ENCODE measurements at regions not wholly inside any gene's neighbourhood (a gene's known extent, or its start where the extent isn't known, plus 50 kb on each side); places are given as distances from the start of the nearest gene placed in this dataset.

DNA sequence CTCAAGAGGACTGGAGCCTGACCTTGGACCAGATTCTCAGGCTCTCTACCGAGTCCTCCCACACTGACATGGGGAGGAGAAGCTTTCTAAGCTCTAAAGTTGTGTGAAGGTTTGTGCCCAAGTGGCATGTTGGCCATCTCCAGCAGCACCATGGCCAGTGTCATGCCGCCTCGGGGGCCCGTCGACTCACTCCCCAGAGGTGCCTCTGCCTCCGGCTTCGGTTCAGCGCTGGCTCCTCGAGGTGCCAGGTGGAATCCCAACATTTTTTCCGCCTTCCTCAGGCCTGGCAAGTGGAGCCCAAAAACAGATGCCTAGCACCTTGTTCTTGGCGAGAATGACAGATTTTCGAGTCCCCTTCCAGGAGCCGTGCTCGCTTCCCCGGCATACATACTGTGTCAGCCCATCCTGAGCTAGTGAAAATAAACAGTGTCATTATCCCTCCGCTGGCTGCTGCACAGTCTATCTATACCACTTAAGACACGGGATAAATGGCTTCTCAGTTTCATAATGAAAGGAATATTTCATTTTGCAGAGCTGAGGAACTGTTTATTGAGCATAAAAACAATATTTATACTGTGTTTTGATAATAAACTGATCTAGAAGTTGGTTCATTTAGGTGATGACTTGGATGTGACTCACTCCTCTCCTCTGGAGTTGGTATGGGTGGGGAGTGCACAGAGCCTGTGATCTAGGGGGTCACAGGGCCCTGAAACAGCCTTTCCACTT, 328.5 kb upstream of the TLE3 start:
- in situ Hi-C loops (cut with MboI; ENCODE audit: low pct_unique_long_range_greater_than_20kb, low sequenced_read_pairs), result no loop called here
- DNase-seq, result no peak

DNA sequence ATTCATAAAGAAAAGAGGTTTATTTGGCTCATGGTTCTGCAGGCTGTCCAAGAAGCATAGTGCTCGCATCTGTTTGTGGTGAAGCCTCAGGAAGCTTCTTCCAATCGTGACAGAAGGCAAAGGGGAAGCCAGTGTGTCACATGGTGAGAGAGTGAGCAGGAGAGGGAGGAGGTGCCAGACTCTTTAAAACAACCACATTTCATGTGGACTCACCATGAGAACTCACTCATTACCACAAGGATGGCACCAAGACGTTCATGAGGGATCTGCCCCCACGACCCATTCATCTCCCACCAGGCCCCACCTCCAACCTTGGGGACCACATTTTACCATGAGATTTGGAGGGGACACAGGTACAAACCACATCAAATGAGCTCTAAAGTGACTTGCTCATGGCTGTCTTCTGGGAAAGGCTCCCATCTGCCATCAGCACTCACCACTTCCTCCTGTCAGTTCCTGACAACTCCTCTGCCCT, 327.3 kb upstream of the TLE3 start:
- DNase-seq, result peak; percentile 89
- in situ Hi-C loops (cut with MboI; ENCODE audit: low pct_unique_long_range_greater_than_20kb, low sequenced_read_pairs), result no loop called here

DNA sequence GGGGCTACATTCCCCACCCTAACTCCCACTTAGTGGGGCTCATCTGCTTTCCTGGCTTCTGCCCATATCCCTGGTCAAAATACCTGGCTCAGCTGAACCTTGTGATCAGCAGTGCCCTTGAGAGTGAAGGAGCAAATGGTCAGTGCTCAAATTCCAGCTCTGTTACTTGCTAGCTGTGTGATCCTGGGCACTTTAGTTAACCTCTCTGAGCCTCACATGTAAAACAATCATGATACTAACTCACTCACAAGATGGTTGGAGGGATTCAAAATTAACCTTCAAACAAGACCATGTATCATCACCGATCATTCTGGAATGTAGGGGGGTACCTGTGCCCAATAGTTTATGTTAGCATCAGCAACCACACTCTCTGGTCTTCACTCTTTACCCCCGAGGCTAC, 325.6 kb upstream of the TLE3 start:
- DNase-seq, result no peak
- in situ Hi-C loops (cut with MboI; ENCODE audit: low pct_unique_long_range_greater_than_20kb, low sequenced_read_pairs), result no loop called here

DNA sequence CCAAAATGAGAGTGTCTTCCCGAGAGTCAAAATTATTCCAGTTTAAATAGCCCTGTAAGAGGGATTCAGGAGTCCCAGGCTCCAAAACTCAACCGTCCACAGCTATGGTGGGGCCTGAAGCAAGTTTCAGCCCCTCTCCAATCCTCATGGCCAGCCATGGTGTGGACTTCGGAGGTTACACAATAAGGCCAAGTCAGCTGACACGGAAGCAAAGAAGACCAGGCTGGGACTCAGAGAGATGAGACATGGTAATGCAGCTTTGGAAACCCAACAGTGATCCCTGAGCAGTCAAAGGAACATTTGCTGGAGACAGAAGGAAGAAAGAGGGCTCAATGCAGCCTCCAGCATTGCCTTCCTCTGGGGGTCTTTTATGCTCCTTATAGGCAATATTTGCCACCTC, 324.6 kb upstream of the TLE3 start:
- in situ Hi-C loops (cut with MboI; ENCODE audit: low pct_unique_long_range_greater_than_20kb, low sequenced_read_pairs), result no loop called here

DNA sequence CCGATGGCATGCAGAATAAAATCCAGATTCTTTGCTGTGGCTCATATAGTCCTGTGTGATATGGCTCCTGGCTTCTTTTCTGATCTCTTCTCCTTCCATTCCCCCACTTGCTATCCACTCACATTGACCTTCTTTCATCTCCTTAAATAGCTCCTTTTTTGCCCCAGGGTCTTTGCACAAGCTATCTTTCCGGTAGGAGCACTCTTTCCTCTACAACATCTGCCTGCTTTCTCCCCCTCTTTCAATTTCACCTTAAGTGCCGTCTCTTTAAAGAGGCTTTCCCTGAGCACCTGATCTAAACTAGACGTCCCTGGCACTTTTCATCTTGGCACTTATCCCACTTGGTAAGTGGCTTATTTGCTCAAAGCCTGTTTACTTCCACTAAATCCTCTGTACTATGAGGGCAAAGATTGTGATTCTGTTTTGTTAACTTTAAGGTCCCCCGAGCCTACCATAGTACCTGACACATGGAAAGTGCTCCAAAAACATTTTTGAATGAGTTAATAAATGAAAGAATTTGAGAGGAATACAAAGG, 323.3 kb upstream of the TLE3 start:
- no peak for DNase-seq

More for the DNA sequence above, 324.6 kb upstream of the TLE3 start:
- DNase-seq, result no peak

DNA sequence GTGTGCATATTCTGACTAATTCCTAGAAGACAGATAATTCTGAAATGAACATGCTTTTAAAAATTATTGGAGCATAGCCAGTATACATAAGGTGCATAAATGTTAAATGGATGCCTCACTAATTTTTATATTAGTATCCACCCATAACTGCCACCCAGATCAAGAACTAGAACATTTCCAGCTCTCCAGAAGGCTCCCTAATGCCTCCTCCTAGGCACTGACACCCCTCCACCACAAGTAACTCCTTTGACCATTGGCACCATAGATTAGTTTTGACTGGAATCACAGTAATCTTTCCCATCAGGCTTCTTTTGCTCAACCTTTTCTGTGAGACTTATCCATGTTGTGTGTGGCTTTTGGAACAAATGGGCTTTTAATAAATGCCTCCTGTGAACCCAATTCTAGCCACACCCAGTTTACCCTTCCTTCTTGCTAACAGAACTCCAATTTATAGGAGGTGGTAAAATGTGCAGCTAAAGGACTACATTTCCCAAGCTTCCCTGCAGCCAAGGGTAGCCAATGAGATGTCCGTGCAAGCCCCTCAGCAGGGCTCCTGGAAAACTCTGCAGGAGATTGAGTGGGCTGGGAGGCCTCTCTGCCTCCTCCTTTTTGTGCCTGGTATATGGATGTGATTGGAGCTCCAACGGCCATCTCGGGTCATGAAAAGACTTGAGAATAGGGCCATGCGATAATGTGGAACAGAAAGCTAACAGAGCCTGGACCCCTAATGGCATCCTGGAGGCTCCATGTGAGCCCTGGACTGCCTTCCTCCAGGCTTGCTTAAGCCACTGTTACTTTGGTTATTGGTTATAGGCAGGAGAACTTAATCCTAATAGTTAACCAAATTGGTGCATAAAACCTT, 322.6 kb upstream of the TLE3 start:
- in situ Hi-C loops (cut with MboI; ENCODE audit: low pct_unique_long_range_greater_than_20kb, low sequenced_read_pairs), result no loop called here

More for the DNA sequence above, 323.3 kb upstream of the TLE3 start:
- in situ Hi-C loops (cut with MboI; ENCODE audit: low pct_unique_long_range_greater_than_20kb, low sequenced_read_pairs), result no loop called here

DNA sequence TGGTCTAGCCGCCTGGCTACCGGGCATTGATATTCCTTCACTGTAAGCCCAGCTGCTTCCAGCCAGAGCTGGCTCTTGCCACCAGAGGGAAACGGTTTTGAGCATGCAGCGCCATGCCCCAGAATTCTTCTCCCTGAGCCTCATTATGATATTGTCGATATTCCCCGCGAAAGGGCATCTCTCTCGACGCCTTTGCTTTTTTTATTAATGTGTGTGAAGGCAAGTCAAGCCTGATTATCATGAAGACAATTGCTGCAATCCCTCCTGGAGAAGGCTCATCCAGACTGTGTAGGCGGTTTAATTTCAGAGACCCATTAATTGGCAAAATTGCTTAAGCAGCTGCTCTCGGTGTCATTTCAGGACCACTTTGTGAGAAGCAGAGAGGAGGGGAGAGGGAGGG, 321.2 kb upstream of the TLE3 start:
- DNase-seq, result no peak
- in situ Hi-C loops (cut with MboI; ENCODE audit: low pct_unique_long_range_greater_than_20kb, low sequenced_read_pairs), result no loop called here

More for the DNA sequence above, 322.6 kb upstream of the TLE3 start:
- no peak for DNase-seq

DNA sequence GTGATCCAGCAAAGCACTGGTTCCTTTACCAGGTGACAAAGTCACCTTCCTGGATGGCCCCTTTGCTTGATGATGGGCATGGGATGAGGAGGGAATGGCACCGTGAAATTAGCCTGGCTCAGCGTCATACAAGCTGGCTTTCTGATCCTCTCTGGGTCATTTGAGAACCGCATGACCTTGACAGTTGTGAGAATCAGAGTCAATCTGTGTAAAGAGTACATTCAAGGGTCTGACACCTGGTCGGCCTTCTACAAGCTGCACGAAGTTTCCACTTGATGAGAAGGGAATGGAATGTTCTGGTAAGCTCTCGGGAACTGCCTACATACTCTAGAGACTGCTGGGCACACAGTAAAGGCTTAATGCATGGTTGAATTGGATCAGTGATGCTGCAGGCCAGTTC, 319.8 kb upstream of the TLE3 start:
- in situ Hi-C loops (cut with MboI; ENCODE audit: low pct_unique_long_range_greater_than_20kb, low sequenced_read_pairs), result no loop called here

DNA sequence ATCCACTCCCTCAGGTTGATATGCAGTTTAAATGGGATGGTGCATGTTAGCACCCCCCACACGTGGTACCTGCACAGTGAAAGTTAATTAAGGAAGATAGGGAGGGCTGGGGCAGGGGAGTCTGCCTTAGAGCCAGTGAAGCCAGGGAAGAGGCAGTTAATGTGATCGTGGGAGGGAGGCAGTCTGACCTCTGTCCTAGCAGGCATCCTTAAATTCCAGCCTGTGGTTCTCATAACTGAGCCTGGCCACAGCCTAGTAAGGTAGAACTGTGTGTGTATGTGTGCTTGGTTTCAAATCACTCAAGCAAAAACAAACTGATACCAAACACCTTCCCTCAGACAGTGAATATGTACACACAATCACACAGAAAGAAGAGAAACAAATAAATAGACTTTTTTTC, 319.1 kb upstream of the TLE3 start:
- no peak for DNase-seq
- in situ Hi-C loops (cut with MboI; ENCODE audit: low pct_unique_long_range_greater_than_20kb, low sequenced_read_pairs), result no loop called here

More for the DNA sequence above, 319.8 kb upstream of the TLE3 start:
- DNase-seq, result no peak

DNA sequence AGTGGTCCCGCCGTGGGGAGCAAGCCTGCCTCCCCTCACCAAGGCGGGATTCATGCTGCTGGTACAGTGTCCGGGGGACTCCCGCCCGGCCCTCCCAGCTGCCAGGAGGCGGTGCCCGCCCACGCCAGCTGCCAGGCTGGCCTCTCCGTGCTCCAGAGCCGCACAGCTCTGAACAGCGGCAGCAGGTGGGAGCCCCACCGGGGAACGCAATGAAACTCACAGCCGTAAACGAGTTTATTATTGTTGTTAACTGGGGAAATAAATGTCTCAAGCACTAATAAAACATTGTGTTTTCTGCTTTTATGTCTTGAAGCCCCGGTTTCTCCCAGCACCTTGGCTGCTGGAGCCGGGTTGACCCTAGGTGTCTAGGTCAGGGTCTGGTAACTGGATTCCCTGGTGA, 317.7 kb upstream of the TLE3 start:
- in situ Hi-C loops (cut with MboI; ENCODE audit: low pct_unique_long_range_greater_than_20kb, low sequenced_read_pairs), result no loop called here
- DNase-seq, result no peak

DNA sequence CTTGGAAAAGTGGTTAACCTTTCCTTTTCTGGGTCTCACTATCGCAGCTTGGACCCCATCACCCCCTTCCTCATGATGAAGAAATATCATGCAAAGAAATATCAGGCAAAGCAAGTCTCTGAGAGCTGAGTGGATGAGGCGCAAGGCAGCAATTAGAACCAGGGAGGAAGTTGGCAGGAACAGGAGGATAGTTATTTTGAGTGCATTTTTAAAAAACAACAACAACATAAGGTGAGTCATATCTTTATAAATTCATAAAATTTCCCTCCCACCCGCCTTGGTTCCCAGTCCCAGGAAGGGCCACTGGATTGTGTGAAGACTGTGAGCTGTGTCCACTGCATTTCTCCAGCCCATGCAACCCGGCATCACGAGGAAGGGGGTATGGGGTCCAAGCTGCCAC, 316.9 kb upstream of the TLE3 start:
- DNase-seq, result no peak
- in situ Hi-C loops (cut with MboI; ENCODE audit: low pct_unique_long_range_greater_than_20kb, low sequenced_read_pairs), result no loop called here

DNA sequence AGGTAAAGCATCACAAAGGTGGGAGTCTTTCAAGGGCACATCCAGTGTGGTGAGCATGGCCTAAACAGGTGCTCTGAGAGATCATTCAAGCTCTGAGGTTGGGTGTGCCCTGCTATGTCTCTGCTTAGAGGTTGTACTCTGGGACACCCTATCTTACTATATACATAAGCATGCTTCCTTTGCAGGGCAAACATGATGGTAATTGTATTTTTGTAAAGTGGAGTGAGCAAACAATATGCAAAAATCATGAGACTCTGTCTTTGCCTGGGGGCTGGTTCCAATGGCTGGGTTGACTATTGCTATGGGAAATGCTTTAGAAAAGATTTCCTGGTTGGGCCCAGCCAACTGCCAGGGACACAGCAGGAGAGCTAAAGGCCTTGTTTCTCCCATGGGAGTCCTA, 315.1 kb upstream of the TLE3 start:
- no peak for DNase-seq
- in situ Hi-C loops (cut with MboI; ENCODE audit: low pct_unique_long_range_greater_than_20kb, low sequenced_read_pairs), result no loop called here

DNA sequence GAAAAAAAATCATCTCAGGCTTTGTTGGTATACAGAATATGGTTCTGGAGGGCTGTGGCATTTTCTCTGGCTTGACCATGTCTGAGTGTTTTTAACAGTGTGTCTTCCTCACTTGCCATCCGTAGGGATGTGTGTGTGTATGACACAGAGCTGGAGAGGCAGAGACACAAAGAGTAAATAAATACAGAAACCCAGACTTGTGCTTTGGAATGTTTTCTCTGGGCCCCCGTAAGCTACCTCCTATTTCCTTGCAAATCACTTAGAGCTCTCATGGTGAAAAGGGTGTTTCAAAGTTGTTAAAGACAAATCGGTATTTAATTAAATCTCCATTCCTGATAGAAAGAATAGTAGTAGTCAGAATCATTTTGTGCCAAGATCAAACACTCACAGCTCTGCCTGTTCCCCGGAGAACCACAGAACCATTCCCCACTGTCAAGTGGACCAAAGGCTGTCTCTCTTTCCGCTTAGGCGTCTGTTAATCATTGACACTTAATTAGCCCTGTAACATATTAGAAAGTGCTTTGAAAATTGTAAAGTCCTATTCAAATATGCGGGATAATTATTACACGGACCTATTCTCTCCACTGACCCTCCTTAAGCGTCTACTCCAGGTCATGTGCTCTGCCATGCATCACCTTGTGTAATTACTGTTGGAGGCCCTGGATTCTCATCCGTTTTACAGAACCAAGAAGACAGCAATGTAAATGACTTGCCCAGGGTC, 313.6 kb upstream of the TLE3 start:
- no peak for DNase-seq
- in situ Hi-C loops (cut with MboI; ENCODE audit: low pct_unique_long_range_greater_than_20kb, low sequenced_read_pairs), result no loop called here

DNA sequence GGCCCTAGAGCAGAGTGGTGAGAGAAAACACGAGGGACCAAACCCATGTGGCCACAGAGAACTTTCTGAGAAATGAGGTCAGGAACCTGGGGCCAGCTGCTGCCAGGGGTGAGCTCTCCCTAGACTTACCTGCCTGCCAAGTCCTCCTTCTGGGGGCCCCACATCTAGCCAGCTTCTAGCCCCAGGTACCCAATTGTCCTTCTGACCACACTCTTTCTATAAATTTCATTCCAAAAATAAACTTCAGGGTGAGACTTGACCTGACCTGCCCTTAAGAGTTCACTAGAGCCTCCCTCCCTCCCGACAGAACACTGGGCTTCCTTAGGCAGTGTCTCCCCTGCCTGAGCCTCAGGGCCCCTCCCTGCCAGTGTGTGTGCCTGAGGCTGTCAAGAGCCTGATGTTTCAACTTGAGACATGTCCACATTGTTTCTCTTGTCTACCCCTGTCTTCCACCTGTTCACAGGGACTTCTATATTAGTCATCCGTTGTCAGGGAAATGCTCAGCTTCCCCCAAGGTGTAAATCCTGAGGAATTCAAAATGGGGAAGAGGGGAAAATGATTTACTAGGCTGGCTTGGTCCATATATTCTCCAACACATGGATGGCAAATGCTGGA, 312.8 kb upstream of the TLE3 start:
- in situ Hi-C loops (cut with MboI; ENCODE audit: low pct_unique_long_range_greater_than_20kb, low sequenced_read_pairs), result no loop called here
- DNase-seq, result no peak

DNA sequence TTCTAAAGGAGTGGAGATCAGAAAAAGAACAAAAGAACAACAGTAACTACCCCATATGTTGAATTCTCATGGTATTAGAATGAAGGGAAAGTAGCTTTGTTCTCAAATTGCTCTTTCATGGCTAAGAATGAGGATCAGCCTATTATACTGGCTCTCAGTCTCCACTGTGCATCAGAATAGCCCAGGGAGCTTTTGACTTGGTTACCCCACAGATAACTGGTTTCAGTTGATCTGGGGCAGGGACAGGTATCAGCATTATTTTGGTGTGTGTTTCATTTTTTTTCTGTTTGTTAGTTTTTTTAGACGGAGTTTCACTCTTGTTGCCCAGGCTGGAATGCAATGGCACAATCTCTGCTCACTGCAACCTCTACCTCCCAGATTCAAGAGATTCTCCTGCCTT, 311.7 kb upstream of the TLE3 start:
- in situ Hi-C loops (cut with MboI; ENCODE audit: low pct_unique_long_range_greater_than_20kb, low sequenced_read_pairs), result no loop called here
- DNase-seq, result no peak

DNA sequence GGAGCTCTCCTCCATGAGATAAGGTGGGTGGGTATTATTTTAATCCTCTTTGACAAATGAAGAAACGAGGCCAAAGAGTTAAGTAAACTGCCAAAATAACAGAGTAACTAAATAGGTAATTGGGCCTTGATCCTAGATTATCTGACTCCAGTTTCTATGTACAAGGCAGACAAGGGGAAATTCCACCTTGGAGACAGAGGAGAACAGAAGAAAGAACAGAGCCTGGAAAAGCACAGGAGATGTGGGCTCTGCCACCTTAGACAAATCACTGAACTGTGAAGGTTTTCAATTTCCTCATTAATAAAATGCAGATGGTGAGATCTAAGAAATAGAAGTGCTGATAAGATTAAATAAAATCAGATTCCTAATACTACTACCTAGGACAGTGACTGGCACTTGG, 310.2 kb upstream of the TLE3 start:
- in situ Hi-C loops (cut with MboI; ENCODE audit: low pct_unique_long_range_greater_than_20kb, low sequenced_read_pairs), result no loop called here
- no peak for DNase-seq

DNA sequence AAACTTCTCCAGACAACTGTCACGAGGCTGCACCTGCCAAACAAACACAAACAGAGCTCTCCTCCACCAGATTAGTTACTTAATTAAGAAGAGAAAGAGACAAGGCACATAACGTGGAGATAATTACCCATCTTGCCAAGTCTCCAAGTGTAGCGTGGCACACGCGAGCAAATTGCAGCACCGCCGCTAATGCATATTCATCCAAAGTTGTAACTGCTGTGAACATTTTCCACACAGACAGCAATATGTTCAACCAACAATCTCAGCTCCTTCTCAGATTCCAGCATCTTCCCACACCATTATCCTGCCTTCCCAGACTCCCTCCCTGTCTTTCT, 309.6 kb upstream of the TLE3 start:
- DNase-seq, result no peak
- in situ Hi-C loops (cut with MboI; ENCODE audit: low pct_unique_long_range_greater_than_20kb, low sequenced_read_pairs), result no loop called here

DNA sequence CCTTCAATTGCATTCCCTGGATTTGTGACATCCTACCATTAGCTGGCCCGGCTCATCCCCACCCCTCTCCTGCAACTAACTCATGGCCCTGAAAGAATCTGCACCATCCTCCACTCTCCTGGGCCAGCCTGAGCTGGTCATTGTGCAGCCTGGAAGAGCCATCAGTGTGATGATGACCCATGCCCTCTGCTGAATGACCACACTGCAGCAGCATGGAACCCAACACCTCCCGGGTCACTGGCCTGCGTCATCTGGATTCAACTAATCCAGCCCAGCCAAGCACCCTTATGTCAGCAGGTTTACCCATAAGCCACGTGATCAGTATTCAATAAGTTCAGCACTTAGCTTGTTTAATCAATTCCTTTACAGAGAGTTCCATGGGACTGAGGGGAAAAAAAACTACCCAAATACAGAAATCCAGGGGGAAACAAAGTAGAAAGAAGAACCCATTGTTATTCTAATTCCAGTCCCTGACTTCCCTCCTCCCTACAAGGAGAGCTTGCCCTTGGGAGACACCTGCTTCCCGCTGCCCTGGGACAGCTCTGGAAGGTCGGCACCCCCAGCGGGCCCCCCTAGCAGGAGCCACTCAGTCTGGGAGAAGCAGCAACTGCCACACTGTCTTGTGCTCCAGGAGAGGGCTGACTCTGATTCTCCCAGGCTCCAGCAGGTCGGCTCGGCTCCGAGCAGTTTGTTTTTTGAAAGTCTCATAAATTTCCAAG, 309.1 kb upstream of the TLE3 start:
- no peak for DNase-seq
- in situ Hi-C loops (cut with MboI; ENCODE audit: low pct_unique_long_range_greater_than_20kb, low sequenced_read_pairs), result no loop called here

DNA sequence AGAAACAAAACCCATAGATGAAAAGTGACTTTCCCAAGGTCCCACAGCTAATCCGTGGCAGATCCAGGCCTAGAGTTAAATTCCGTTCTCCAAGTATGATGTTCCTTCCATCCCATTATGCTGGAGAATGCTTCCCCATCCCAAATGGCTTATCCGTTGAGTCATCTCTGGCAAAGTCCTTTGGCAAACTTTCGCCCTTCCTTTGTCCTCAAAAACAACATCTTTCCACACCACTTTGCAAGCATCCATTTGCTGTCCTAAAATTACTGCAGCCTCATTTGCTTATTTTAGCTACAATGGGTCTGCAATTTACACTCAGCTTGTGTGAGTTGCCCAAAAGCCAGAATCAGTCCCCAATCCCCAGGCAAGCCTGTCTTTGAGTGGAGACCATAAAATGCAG, 304.0 kb upstream of the TLE3 start:
- DNase-seq, result no peak
- in situ Hi-C loops (cut with MboI; ENCODE audit: low pct_unique_long_range_greater_than_20kb, low sequenced_read_pairs), result no loop called here

Measured in KBM-7 (cell line).